OCI-LY1 (cell line): ENCODE measurements at regions not wholly inside any gene's neighbourhood (a gene's known extent, or its start where the extent isn't known, plus 50 kb on each side); places are given as distances from the start of the nearest gene placed in this dataset.
"Not testable (repeated sequence)": the region's sequence is repeated elsewhere in the genome, so short reads cannot be mapped to it uniquely, and the experiment has no call there.

Experiments used
- H2AFZ ChIP-seq: fragments of 200-600 bp; sonication (generic), shearing (Covaris generic); 2 replicates; pipeline ENCODE4 v1.6.0; 2014; ENCODE audit warnings: antibody characterized with exemption, mild to moderate bottlenecking, low read length
- H3F3A ChIP-seq: fragments of 200-600 bp; sonication (generic), shearing (Covaris generic); 2 replicates; pipeline ENCODE4 v1.6.0; 2014; ENCODE audit warnings: mild to moderate bottlenecking, antibody characterized with exemption, low read length, moderate library complexity; ENCODE audit not compliant: insufficient read depth
- H3K27ac ChIP-seq: fragments of 200-600 bp; sonication (generic); 2 replicates; pipeline ENCODE4 v1.5.1; 2014; ENCODE audit warnings: low read length, mixed run types, mild to moderate bottlenecking, low read depth; ENCODE audit not compliant: poor library complexity, severe bottlenecking
- H3K27me3 ChIP-seq: fragments of 200-600 bp; sonication (generic); 2 replicates; pipeline ENCODE4 v1.6.0; 2014; ENCODE audit warnings: antibody characterized with exemption, mild to moderate bottlenecking, low read length, moderate library complexity; ENCODE audit not compliant: insufficient read depth
- H3K36me3 ChIP-seq: fragments of 200-600 bp; sonication (generic); 2 replicates; pipeline ENCODE4 v1.6.1; 2014; ENCODE audit warnings: mild to moderate bottlenecking, antibody characterized with exemption, low read length, moderate library complexity, mixed read lengths; ENCODE audit not compliant: insufficient read depth
- H3K4me1 ChIP-seq: fragments of 200-600 bp; sonication (generic); 2 replicates; pipeline ENCODE4 v1.5.1; 2014; ENCODE audit warnings: mild to moderate bottlenecking, low read length, moderate library complexity; ENCODE audit not compliant: insufficient read depth, severe bottlenecking
- H3K4me2 ChIP-seq: fragments of 200-600 bp; sonication (generic), shearing (Covaris generic); 2 replicates; pipeline ENCODE4 v1.6.1; 2014; ENCODE audit warnings: low read length
- H3K4me3 ChIP-seq: fragments of 200-600 bp; sonication (generic); 2 replicates; pipeline ENCODE4 v1.5.1; 2014; ENCODE audit warnings: low read length, low read depth, mild to moderate bottlenecking, mixed read lengths; ENCODE audit not compliant: poor library complexity, severe bottlenecking
- H3K79me2 ChIP-seq: fragments of 200-600 bp; shearing (Covaris generic); 2 replicates; pipeline ENCODE4 v1.6.1; 2016; ENCODE audit warnings: mixed run types, low read length, mixed read lengths; ENCODE audit not compliant: insufficient read depth
- H3K9ac ChIP-seq: fragments of 200-600 bp; sonication (generic), shearing (Covaris generic); 2 replicates; pipeline ENCODE4 v1.6.1; 2014; ENCODE audit warnings: mild to moderate bottlenecking, low read length, mixed read lengths
- H3K9me2 ChIP-seq: fragments of 200-600 bp; sonication (generic), shearing (Covaris generic); 2 replicates; pipeline ENCODE4 v1.6.1; 2014; ENCODE audit warnings: low read depth, mild to moderate bottlenecking, low read length, mixed read lengths
- H3K9me3 ChIP-seq: fragments of 200-600 bp; shearing (Covaris generic); 2 replicates; pipeline ENCODE4 v1.6.1; 2014; ENCODE audit warnings: low read length, mixed read lengths
- H4K20me1 ChIP-seq: fragments of 200-600 bp; sonication (generic), shearing (Covaris generic); 2 replicates; pipeline ENCODE4 v1.6.0; 2016; ENCODE audit warnings: mild to moderate bottlenecking, low read length; ENCODE audit not compliant: insufficient read depth
- EZH2 ChIP-seq: fragments of 200-600 bp; sonication (generic), shearing (Covaris generic); IDR thresholded peaks from 2 replicates; pipeline ENCODE4 v1.8.0; 2017; ENCODE audit warnings: borderline replicate concordance, mixed run types, mild to moderate bottlenecking, antibody characterized with exemption, low read length, moderate library complexity, mixed read lengths
- TF ChIP-seq, protein P1 (sequence below): fragments of 200-600 bp; sonication (generic), shearing (Covaris generic); IDR thresholded peaks from 2 replicates; pipeline ENCODE4 v1.5.1; 2017; ENCODE audit warnings: mild to moderate bottlenecking, antibody characterized with exemption, low read length, moderate library complexity, mixed read lengths

DNA sequence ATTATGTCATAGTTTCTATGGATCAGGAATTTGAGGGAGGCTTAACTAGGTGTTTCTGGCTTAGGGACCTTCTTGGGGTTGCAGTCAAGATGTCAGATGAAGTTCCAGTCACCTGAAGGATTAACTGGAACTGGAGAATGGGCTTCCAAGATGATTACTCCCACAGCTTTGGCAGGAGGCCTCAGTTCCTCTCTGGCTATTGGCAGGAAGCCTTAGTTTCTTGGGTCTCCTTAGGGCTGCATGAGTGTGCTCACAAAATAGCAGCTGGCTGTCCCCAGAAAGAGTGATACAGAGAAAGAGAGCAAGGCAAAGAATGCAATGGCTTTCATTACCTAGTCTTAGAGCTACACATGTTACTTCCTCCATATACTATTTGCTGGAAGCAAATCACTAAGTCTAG lies 138.1 kb upstream of the TLE4 start:
- H3K9me3 ChIP-seq, result no peaks in the 10 kb centered on the region
- no peaks in the 10 kb centered on the region for H4K20me1 ChIP-seq
- TF ChIP-seq EZH2, result no peak
- TF ChIP-seq, protein P1, sequence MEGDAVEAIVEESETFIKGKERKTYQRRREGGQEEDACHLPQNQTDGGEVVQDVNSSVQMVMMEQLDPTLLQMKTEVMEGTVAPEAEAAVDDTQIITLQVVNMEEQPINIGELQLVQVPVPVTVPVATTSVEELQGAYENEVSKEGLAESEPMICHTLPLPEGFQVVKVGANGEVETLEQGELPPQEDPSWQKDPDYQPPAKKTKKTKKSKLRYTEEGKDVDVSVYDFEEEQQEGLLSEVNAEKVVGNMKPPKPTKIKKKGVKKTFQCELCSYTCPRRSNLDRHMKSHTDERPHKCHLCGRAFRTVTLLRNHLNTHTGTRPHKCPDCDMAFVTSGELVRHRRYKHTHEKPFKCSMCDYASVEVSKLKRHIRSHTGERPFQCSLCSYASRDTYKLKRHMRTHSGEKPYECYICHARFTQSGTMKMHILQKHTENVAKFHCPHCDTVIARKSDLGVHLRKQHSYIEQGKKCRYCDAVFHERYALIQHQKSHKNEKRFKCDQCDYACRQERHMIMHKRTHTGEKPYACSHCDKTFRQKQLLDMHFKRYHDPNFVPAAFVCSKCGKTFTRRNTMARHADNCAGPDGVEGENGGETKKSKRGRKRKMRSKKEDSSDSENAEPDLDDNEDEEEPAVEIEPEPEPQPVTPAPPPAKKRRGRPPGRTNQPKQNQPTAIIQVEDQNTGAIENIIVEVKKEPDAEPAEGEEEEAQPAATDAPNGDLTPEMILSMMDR, result no peak
- H3K36me3 ChIP-seq, result no peaks in the 10 kb centered on the region
- no peaks in the 10 kb centered on the region for H3K27me3 ChIP-seq
- no peak overlapping the region for H3K4me2 ChIP-seq
- H3K4me3 ChIP-seq, result no peak overlapping the region
- H3K27ac ChIP-seq, result no peak overlapping the region
- H3K9me2 ChIP-seq, result no peaks in the 10 kb centered on the region
- no peaks in the 10 kb centered on the region for H3F3A ChIP-seq
- H3K79me2 ChIP-seq, result no peaks in the 10 kb centered on the region
- H3K9ac ChIP-seq, result no peak overlapping the region
- H3K4me1 ChIP-seq, result no peaks in the 10 kb centered on the region
- no peak overlapping the region for H2AFZ ChIP-seq

DNA sequence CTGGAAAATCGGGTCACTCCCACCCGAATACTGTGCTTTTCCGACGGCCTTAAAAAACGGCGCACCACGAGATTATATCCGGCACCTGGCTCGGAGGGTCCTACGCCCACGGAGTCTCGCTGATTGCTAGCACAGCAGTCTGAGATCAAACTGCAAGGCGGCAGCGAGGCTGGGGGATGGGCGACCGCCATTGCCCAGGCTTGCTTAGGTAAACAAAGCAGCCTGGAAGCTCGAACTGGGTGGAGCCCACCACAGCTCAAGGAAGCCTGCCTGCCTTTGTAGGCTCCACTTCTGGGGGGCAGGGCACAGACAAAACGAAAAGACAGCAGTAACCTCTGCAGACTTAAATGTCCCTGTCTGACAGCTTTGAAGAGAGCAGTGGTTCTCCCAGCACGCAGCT lies 132.5 kb upstream of the TLE4 start:
- not testable (repeated sequence) for H3K9me3 ChIP-seq, H3K4me2 ChIP-seq, H3K9me2 ChIP-seq, H3K36me3 ChIP-seq, H3K9ac ChIP-seq, H3K27ac ChIP-seq, H3K4me1 ChIP-seq, H3K79me2 ChIP-seq, H3K27me3 ChIP-seq, H3F3A ChIP-seq, H4K20me1 ChIP-seq, H2AFZ ChIP-seq, H3K4me3 ChIP-seq

DNA sequence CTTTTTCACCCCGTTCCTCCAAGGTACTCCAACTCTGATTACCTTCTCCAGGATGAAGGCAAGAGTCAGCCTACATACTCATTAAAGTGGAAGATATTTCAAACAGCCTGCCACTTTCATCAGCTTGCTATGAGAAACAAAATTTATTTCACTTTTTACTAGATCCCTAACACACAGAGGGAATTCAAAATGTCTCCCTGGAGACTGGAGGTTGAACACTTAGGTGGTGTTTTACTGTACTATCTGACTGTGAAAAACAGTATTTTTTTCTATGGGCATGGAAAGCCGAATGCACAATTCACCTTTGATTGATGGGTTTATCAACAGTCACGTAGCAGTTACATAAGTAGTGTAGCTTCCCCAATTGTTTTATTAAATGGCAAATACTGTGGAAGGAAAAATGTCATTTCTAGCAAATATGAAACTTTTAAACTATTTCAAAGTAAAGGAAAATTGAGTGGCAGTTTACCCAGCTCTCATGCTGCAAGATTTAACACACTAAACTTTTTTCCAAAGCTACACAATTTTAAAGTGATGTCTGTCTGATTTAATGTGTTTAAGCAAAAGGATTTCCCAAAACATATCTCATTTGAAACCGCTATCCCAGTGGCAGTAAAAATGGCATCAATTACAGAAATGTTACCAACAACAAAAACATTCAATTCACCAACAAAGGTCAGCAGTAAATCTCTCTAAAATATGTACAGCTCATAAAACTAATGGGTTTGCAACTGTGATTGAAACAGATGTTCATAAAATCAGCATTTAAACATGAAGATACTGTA lies 125.0 kb upstream of the TLE4 start:
- H3K27me3 ChIP-seq, result no peaks in the 10 kb centered on the region
- no peak overlapping the region for H3K4me3 ChIP-seq
- no peaks in the 10 kb centered on the region for H3F3A ChIP-seq
- no peaks in the 10 kb centered on the region for H3K9me2 ChIP-seq
- H3K27ac ChIP-seq, result no peak overlapping the region
- H3K36me3 ChIP-seq, result no peaks in the 10 kb centered on the region
- H4K20me1 ChIP-seq, result no peaks in the 10 kb centered on the region
- no peak overlapping the region for H2AFZ ChIP-seq
- H3K4me1 ChIP-seq, result no peaks in the 10 kb centered on the region
- H3K4me2 ChIP-seq, result no peak overlapping the region
- H3K9me3 ChIP-seq, result no peaks in the 10 kb centered on the region
- no peak overlapping the region for H3K9ac ChIP-seq
- no peaks in the 10 kb centered on the region for H3K79me2 ChIP-seq
- TF ChIP-seq, protein P1, result no peak
- no peak for TF ChIP-seq EZH2

DNA sequence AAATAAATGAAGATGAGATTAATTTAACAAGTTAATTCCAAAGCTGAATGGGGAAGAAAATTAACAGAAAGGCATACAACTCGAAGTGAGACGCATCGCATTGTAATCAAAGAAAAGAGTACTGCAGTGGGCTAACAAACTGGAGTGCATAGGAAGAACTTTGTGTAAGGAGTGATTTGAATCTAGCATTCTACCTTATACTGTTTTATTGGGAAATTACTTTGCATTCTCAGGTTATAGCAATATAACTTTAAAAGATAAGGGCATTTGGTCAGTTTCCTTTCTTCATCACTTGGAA lies 124.5 kb upstream of the TLE4 start:
- Histone ChIP-seq H3K79me2 (no peaks in the 10 kb centered on the region), H3K27ac (no peak overlapping the region), H3F3A (no peaks in the 10 kb centered on the region), H3K4me3 (no peak overlapping the region), H3K9me2 (no peaks in the 10 kb centered on the region), H3K9me3 (no peaks in the 10 kb centered on the region), H3K36me3 (no peaks in the 10 kb centered on the region), H2AFZ (no peak overlapping the region), H4K20me1 (no peaks in the 10 kb centered on the region), H3K4me1 (no peaks in the 10 kb centered on the region), H3K27me3 (no peaks in the 10 kb centered on the region), H3K9ac (no peak overlapping the region), H3K4me2 (no peak overlapping the region)
- TF ChIP-seq EZH2, result no peak
- TF ChIP-seq, protein P1, result no peak
